Thyroid gland (tissue), 4 donors: ENCODE measurements at regions not wholly inside any gene's neighbourhood (a gene's known extent, or its start where the extent isn't known, plus 50 kb on each side); places are given as distances from the start of the nearest gene placed in this dataset.

Source experiments
- DNase-seq, 2 donors: peaks; one replicate each; pipeline ENCODE4 v3.0.0-alpha.2; 2019
- H3K27ac ChIP-seq, 3 donors: fragments of 200-600 bp; sonication (generic); 1 replicate in 2 of 3; 2 replicates in 1 of 3; pipeline ENCODE4 v1.5.1; 2016 to 2019; ENCODE audit warnings: mild to moderate bottlenecking in 1 of 3, moderate library complexity in 1 of 3
- H3K27me3 ChIP-seq: fragments of 200-600 bp; sonication (generic); one replicate; pipeline ENCODE4 v1.5.1; 2019
- H3K36me3 ChIP-seq, 2 donors: fragments of 200-600 bp; sonication (generic); one replicate each; pipeline ENCODE4 v1.5.1; 2016 to 2019
- H3K4me1 ChIP-seq, 2 donors: fragments of 200-600 bp; sonication (generic); one replicate each; pipeline ENCODE4 v1.5.1; 2017 to 2019
- H3K4me3 ChIP-seq, 3 donors: fragments of 200-600 bp; sonication (generic); replicated peaks in 1 of 3; 1 replicate in 2 of 3; 2 replicates in 1 of 3; pipeline ENCODE4 v1.5.1; 2016; ENCODE audit warnings: mild to moderate bottlenecking in 1 of 3
- H3K9me3 ChIP-seq: fragments of 200-600 bp; sonication (generic); one replicate; pipeline ENCODE4 v1.5.1; 2017
- CTCF ChIP-seq, 6 experiments: fragments of 200-600 bp in 3 of 6; fragments of 450-650 bp in 3 of 6; sonication (generic) in 3 of 6; IDR thresholded peaks; one replicate each; pipeline ENCODE4 v1.5.1; 2016 to 2019; ENCODE audit warnings: antibody characterized with exemption in 6 of 6, mild to moderate bottlenecking in 2 of 6, inconsistent platforms in 1 of 6, moderate library complexity in 1 of 6
- POLR2A ChIP-seq, 2 donors: fragments of 450-650 bp; IDR thresholded peaks; one replicate each; pipeline ENCODE4 v1.6.1; 2017; ENCODE audit warnings: antibody characterized with exemption in 2 of 2, mild to moderate bottlenecking in 2 of 2, moderate library complexity in 1 of 2
- WGBS, 2 donors: methylation state at CpG; one replicate each; pipeline ENCODE4 v1.1.5; 2017; 5-methylcytosine and 5-hydroxymethylcytosine counted together
- intact Hi-C: fragments of 100-400 bp; cut with DNase I; formaldehyde crosslinking; loops from one replicate; pipeline ENCODE4 v1.15.1; 2023

GRCh38 chr21:20721151-20721550, 277.1 kb upstream of the NCAM2 start:
- Histone ChIP-seq H3K27me3 (no peaks in the 10 kb centered on the region), H3K9me3 (no peaks in the 10 kb centered on the region), H3K27ac (no peak overlapping the region), H3K4me1 (no peaks in the 10 kb centered on the region), H3K36me3 (no peaks in the 10 kb centered on the region), H3K4me3 (no peak overlapping the region)
- no peak for TF ChIP-seq POLR2A (IDR thresholded peaks at IDR 0.05)
- no peak for TF ChIP-seq CTCF (IDR thresholded peaks at IDR 0.05)
- WGBS, 2 donors, result 79 to 92% methylated on average over 6 of the region's 6 CpGs
- intact Hi-C loops, result no loop called here
- DNase-seq, result no peak

- no peak for TF ChIP-seq POLR2A (IDR thresholded peaks at IDR 0.05)
- no peak for TF ChIP-seq CTCF (IDR thresholded peaks at IDR 0.05)
- 81 to 85% methylated on average over 6 of the region's 6 CpGs for WGBS, 2 donors
- Histone ChIP-seq H3K27me3 (no peaks in the 10 kb centered on the region), H3K4me3 (no peak overlapping the region), H3K9me3 (no peaks in the 10 kb centered on the region), H3K27ac (no peak overlapping the region), H3K4me1 (no peaks in the 10 kb centered on the region), H3K36me3 (no peaks in the 10 kb centered on the region)
- intact Hi-C loops, result no loop called here
- no peak for DNase-seq
Measured at GRCh38 chr21:20728691-20729090, 269.5 kb upstream of the NCAM2 start.

GRCh38 chr21:20729376-20729775, 268.8 kb upstream of the NCAM2 start:
- intact Hi-C loops, result no loop called here
- 82 to 84% methylated on average over 2 of the region's 2 CpGs for WGBS, 2 donors

GRCh38 chr21:20730441-20730840, 267.8 kb upstream of the NCAM2 start:
- WGBS, 2 donors, result 70 to 77% methylated on average over 6 of the region's 6 CpGs
- Histone ChIP-seq H3K27ac (no peak overlapping the region), H3K36me3 (no peaks in the 10 kb centered on the region), H3K4me1 (no peaks in the 10 kb centered on the region), H3K27me3 (no peaks in the 10 kb centered on the region), H3K4me3 (no peak overlapping the region), H3K9me3 (no peaks in the 10 kb centered on the region)
- no peak for DNase-seq
- intact Hi-C loops, result no loop called here
- TF ChIP-seq POLR2A (IDR thresholded peaks at IDR 0.05) (no peak), CTCF (IDR thresholded peaks at IDR 0.05) (no peak)

More at GRCh38 chr21:20729376-20729775, 268.8 kb upstream of the NCAM2 start:
- DNase-seq, result no peak
- Histone ChIP-seq H3K27ac (no peak overlapping the region), H3K36me3 (no peaks in the 10 kb centered on the region), H3K4me3 (no peak overlapping the region), H3K4me1 (no peaks in the 10 kb centered on the region), H3K27me3 (no peaks in the 10 kb centered on the region), H3K9me3 (no peaks in the 10 kb centered on the region)
- no peak for TF ChIP-seq CTCF (IDR thresholded peaks at IDR 0.05)
- no peak for TF ChIP-seq POLR2A (IDR thresholded peaks at IDR 0.05)

- TF ChIP-seq CTCF (IDR thresholded peaks at IDR 0.05), result no peak
- no peak for TF ChIP-seq POLR2A (IDR thresholded peaks at IDR 0.05)
- no peaks in the 10 kb centered on the region for H3K27me3 ChIP-seq
- H3K4me1 ChIP-seq, result no peaks in the 10 kb centered on the region
- no peak overlapping the region for H3K4me3 ChIP-seq
- H3K27ac ChIP-seq, result no peak overlapping the region
- intact Hi-C loops, result no loop called here
- H3K36me3 ChIP-seq, result no peaks in the 10 kb centered on the region
- H3K9me3 ChIP-seq, result no peaks in the 10 kb centered on the region
- DNase-seq, result no peak
- 77 to 81% methylated on average over 1 of the region's 1 CpG for WGBS, 2 donors
Measured at GRCh38 chr21:20735257-20735656, 263.0 kb upstream of the NCAM2 start.
